Lung microvascular endothelial cell (primary cell): ENCODE measurements at regions not wholly inside any gene's neighbourhood (a gene's known extent, or its start where the extent isn't known, plus 50 kb on each side); places are given as distances from the start of the nearest gene placed in this dataset.
A peak's percentile ranks its signal among the peaks of the same experiment; 100 is the strongest.
"Not testable (repeated sequence)": the region's sequence is repeated elsewhere in the genome, so short reads cannot be mapped to it uniquely, and the experiment has no call there.

Experiments
- DNase-seq, 2 donors: peaks; one replicate each; pipeline versions ENCODE4 v3.0.0 to v3.0.0-alpha.2; 2010; ENCODE audit warnings: low read depth in 2 of 2

DNA sequence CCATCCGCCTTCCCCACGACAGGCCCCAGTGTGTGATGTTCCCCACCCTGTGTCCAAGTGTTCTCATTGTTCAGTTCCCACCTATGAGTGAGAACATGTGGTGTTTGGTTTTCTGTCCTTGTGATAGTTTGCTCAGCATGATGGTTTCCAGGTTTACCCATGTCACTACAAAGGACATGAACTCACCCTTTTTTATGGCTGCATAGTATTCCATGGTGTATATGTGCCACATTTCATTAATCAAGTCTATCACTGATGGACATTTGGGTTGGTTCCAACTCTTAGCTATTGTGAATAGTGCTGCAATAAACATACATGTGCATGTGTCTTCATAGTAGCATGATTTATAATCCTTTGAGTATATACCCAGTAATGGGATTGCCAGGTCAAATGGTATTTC lies 488.2 kb upstream of the SEMA3D start:
- DNase-seq: not testable (repeated sequence)

DNA sequence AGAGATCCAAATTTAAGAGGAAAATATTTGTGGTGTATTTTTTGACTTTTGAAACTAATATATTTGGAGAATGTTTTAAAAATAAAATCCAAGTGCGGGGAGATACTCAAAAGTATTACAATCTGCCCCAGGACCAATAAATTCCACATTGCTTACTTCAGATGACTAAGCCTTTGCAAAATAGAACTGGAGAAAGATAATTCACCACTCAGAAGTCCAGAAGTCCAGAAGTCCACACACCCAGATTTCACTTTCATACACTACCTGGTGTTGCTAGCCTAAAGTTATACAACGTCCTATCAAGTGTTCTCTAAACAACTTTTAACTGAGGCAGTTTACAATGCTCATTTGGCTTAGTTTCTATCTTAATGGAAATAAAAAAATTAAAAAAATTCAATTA lies 487.0 kb upstream of the SEMA3D start:
- DNase-seq: no peak

GRCh38 chr7:85669225-85669624 lies 482.4 kb upstream of the SEMA3D start:
- DNase-seq: no peak

- DNase-seq: no peak
Observed at GRCh38 chr7:85664341-85664740, 477.5 kb upstream of the SEMA3D start.

GRCh38 chr7:85659364-85659763 lies 472.5 kb upstream of the SEMA3D start:
- no peak for DNase-seq

DNA sequence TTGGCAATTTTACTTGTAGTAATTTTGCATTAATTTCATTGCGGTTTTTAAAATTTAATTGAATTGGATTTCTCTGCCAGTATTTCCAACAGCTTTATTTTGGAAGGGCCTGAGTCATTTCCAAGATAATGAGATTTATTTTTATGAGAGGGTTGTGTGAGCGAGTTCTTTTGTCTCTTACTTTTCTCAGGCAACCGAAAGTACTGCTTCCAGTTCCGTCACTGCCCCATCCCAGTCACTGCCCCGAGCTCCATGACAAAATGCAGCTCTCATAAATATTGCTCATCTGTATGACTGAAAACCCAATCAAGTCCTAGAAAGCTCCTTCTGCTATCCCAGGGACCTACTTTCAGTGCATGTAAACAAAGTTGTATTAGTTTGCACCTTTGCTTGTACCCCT lies 468.4 kb upstream of the SEMA3D start:
- no peak for DNase-seq

DNA sequence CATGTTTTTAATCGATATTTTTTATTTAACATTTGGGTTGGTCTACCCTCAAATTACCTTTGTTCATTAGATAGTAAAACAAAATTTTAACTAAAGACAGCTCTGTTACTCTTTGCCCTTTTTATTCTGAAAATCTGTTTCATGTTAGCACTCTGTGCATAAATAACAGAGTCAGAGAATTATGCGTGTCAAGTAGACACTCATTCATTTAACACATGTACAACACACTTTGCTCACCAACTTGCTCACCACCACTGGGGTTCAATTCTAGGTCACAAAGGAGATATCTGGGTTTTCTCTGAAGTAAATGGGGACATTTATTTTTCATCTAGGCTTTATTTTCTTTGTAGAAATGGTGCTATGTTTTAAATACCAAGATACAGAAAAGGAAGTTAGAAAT lies 457.4 kb upstream of the SEMA3D start:
- no peak for DNase-seq

DNA sequence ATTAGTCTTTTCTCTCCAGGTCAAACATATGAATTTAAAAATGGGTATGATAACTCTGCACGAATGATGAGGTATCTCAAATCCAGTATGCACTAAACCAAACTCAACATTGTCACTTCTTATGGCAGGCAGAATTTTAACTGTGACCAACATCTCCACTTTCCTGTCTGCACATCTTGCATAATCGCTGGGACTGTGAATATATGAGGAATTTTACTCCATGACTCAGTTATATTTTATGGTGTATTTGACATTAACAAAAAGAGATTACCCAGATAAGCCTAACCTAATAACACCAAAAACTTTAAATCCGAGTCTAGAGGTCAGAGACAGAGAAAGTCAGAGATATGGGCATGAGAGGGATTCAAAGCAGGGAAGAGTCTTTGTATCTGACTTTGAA lies 454.5 kb upstream of the SEMA3D start:
- no peak for DNase-seq

GRCh38 chr7:85638394-85638793 lies 451.5 kb upstream of the SEMA3D start:
- no peak for DNase-seq

- no peak for DNase-seq
Observed at GRCh38 chr7:85634951-85635350, 448.1 kb upstream of the SEMA3D start.

GRCh38 chr7:85630904-85631600 lies 444.2 kb upstream of the SEMA3D start:
- DNase-seq: peak; percentile 3 to 37

DNA sequence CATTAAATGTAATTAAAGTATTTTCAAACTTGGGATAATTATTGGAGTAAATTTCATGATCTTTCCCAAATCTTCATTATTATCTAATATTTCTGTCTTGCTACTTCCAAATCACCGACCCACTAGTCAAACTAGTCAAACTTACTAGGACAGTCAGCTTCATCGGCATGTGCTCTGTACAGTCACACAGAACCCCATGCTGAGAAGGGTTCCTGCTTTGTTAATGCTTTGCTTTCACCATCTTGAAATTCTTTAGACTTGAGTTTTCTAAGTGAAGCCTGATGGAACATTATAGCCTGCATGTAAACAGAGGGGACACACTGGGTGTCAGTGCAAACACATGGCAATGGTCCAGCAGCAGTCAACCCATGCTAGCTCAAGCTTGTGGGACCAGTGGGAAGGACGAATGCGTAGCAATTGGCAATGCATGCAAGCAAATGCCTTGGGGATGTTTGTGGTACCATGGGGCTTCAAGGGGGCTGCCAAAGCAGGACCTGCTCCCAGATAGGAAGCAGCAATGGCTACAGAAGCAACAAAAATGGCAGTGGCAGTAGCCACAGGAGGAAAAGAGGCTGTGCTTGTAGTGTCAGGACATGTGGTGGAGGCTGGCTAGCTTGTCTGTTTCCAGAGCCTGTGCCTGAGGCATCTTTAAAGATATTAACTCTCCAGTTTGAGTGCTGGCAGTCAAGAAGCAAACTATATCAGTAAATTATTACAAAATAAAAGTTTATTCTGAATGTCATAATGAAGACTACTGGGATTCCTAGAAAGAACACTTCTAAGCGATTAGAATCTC lies 441.1 kb upstream of the SEMA3D start:
- DNase-seq: no peak

GRCh38 chr7:85622059-85622458 lies 435.2 kb upstream of the SEMA3D start:
- DNase-seq: no peak

DNA sequence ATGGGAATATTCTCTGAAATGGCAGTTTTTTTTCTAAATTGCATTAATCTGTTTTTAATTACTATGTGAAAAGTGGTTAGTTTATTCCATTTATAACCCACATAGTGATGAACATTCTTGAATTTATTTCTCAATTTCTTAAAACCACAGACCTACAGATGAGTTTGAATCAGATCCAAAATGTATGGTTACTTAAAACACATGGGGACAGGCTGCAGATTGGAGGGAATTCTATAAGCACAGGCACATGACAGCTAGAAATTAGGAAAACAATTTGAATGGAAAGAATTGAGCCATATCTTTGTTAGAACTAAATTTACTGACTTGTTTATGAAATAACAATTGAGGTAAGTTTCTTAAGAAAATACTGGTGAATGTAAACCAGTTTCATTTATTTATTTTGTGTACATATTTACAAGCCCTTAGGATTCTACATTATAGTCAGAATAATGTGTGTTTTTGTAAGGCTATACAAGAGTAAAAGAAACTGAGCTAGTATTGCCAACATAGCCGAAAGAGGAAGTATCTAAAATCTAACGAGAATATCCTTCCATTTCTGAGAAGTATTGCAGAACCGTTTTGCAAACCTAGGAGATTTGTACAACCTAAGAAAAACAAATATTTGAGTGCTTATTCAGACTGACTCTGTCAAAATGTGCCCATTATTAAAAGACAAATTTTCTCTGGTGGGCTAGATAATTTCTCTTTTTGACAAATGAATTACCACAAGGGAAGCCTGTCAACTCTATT lies 434.3 kb upstream of the SEMA3D start:
- no peak for DNase-seq

DNA sequence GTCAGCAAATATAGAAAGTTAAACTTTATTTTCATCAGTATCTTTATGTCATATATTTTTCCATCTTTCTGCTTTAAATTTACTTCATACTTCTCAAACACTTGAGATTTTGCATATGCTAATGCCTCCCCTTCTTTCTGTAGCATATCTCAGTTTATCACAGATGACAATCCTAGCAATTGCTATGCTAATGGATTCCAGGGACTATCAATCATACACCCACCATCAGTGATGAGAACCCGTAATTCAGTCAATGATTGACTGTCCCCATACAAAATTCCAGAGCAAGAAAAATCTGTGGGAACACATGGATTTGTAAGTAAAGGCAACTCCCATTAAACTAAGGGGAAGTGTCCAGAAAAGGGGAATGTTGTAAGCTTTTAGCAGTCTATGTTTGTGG lies 432.4 kb upstream of the SEMA3D start:
- DNase-seq: no peak

- DNase-seq: no peak
Observed at GRCh38 chr7:85614684-85615083, 427.8 kb upstream of the SEMA3D start.

GRCh38 chr7:85612514-85612913 lies 425.7 kb upstream of the SEMA3D start:
- DNase-seq: no peak

- no peak for DNase-seq
Observed at GRCh38 chr7:85608804-85609203, 421.9 kb upstream of the SEMA3D start.

DNA sequence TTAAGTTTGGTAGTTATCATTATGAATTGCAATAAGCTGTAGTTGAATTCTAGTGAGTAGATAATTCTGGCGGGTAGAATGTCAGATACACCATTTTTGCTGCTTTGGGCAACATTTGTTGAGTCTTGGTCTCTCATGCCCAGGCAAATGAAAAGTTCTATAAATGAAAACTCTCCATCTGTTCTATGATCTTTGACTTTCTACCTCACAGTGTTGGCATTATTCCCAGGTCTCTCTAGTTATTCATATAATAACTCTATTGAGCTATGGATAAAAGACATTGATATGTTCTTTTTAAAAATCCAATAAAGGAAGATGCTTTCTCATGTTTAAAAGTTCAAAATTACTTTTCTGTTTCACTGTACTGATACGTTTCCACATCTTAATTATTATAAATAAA lies 415.3 kb upstream of the SEMA3D start:
- peak; percentile 1 to 77 for DNase-seq

- no peak for DNase-seq
Observed at GRCh38 chr7:85600395-85600794, 413.5 kb upstream of the SEMA3D start.

- no peak for DNase-seq
Observed at GRCh38 chr7:85596827-85597226, 410.0 kb upstream of the SEMA3D start.

GRCh38 chr7:85595750-85596178 lies 408.9 kb upstream of the SEMA3D start:
- DNase-seq: no peak
